ENCODE measurements at regions not wholly inside any gene's neighbourhood (a gene's known extent, or its start where the extent isn't known, plus 50 kb on each side); places are given as distances from the start of the nearest gene placed in this dataset.

DNA sequence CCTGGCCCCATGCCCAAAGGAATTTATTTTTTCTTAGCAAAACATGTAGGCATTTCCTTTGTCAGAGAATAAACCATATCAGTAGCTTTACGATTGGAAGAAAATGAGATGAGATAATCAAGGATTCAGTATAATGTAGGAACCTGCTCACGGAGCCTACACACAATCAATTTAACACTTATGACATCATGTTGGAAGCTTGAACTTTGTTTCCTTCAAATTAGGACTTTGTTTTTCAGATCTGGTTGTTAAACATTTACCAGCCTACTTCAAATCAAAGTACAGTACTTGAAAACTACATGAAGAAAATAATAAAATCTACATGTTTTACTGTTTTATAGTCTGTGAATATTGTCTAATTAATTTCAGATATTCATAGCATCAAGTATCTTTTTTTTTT, 639.0 kb upstream of the ATXN8OS start:
- Histone ChIP-seq H4K20me1 (ENCODE audit: insufficient read depth, low read length) (no peaks in the 10 kb centered on the region), H3K4me3 (ENCODE audit: insufficient read depth, low read depth, low read length) (no peak overlapping the region), H3K27ac (ENCODE audit: low read depth, low read length) (no peak overlapping the region), H3K4me2 (ENCODE audit: low read length) (no peak overlapping the region), H3K36me3 (ENCODE audit: insufficient read depth, low read length) (no peaks in the 10 kb centered on the region), H3K27me3 (ENCODE audit: insufficient read depth, low read length) (no peaks in the 10 kb centered on the region), H3K4me1 (ENCODE audit: insufficient read depth, low read length) (no peaks in the 10 kb centered on the region), H2AFZ (ENCODE audit: low read depth, low read length) (no peak overlapping the region), H3K79me2 (ENCODE audit: insufficient read depth, low read length) (no peaks in the 10 kb centered on the region), H3K9me3 (ENCODE audit: insufficient read depth, low read depth, low read length) (no peaks in the 10 kb centered on the region), H3K9ac (ENCODE audit: low read length) (no peak overlapping the region)
- Mint-ChIP-seq H3K4me1 (ENCODE audit: low read depth, unreplicated experiment) (no peaks in the 10 kb centered on the region), H3K27me3 (ENCODE audit: low read depth, unreplicated experiment) (no peaks in the 10 kb centered on the region), H3K4me3 (ENCODE audit: unreplicated experiment) (no peak overlapping the region), H3K27ac (ENCODE audit: unreplicated experiment) (no peak overlapping the region), H3K9me3 (ENCODE audit: unreplicated experiment) (no peaks in the 10 kb centered on the region), H3K36me3 (ENCODE audit: low read depth, unreplicated experiment) (no peaks in the 10 kb centered on the region)
- DNase-seq (ENCODE audit: low read depth), result no peak
- no peak for FAIRE-seq
- TF ChIP-seq EZH2 (IDR thresholded peaks at IDR 0.05; ENCODE audit: insufficient read depth, low read length), result no peak
- TF ChIP-seq, protein P1, sequence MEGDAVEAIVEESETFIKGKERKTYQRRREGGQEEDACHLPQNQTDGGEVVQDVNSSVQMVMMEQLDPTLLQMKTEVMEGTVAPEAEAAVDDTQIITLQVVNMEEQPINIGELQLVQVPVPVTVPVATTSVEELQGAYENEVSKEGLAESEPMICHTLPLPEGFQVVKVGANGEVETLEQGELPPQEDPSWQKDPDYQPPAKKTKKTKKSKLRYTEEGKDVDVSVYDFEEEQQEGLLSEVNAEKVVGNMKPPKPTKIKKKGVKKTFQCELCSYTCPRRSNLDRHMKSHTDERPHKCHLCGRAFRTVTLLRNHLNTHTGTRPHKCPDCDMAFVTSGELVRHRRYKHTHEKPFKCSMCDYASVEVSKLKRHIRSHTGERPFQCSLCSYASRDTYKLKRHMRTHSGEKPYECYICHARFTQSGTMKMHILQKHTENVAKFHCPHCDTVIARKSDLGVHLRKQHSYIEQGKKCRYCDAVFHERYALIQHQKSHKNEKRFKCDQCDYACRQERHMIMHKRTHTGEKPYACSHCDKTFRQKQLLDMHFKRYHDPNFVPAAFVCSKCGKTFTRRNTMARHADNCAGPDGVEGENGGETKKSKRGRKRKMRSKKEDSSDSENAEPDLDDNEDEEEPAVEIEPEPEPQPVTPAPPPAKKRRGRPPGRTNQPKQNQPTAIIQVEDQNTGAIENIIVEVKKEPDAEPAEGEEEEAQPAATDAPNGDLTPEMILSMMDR (IDR thresholded peaks at IDR 0.05; ENCODE audit: insufficient read depth, low read depth, low read length), result no peak

DNA sequence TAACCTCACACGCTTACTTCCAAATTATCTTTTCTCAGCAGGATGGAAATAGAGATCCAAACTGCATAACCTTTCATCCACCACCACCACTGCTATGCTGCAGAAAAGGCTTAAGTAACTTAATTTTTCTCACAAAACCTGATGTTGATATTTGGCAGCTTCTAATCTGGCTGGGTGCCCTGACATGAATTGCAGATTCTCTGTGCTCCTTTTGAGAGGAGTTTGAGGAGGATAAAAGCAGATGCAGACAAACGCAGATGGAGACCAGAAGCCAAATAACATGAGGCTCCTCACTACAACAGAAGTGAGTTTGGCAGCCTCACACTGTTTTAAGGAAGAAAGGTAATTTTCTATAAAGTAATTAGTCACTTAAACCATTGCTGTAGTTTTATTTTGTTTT, 646.2 kb upstream of the ATXN8OS start:
- Histone ChIP-seq H3K4me2 (ENCODE audit: low read length) (no peak overlapping the region), H2AFZ (ENCODE audit: low read depth, low read length) (no peak overlapping the region), H3K27ac (ENCODE audit: low read depth, low read length) (no peak overlapping the region), H4K20me1 (ENCODE audit: insufficient read depth, low read length) (no peaks in the 10 kb centered on the region), H3K9me3 (ENCODE audit: insufficient read depth, low read depth, low read length) (no peaks in the 10 kb centered on the region), H3K9ac (ENCODE audit: low read length) (no peak overlapping the region), H3K4me1 (ENCODE audit: insufficient read depth, low read length) (no peaks in the 10 kb centered on the region), H3K36me3 (ENCODE audit: insufficient read depth, low read length) (no peaks in the 10 kb centered on the region), H3K27me3 (ENCODE audit: insufficient read depth, low read length) (no peaks in the 10 kb centered on the region), H3K79me2 (ENCODE audit: insufficient read depth, low read length) (no peaks in the 10 kb centered on the region), H3K4me3 (ENCODE audit: insufficient read depth, low read depth, low read length) (no peak overlapping the region)
- FAIRE-seq (no peak), DNase-seq (ENCODE audit: low read depth) (no peak)
- Mint-ChIP-seq H3K4me1 (ENCODE audit: low read depth, unreplicated experiment) (no peaks in the 10 kb centered on the region), H3K4me3 (ENCODE audit: unreplicated experiment) (no peak overlapping the region), H3K9me3 (ENCODE audit: unreplicated experiment) (no peaks in the 10 kb centered on the region), H3K27me3 (ENCODE audit: low read depth, unreplicated experiment) (no peaks in the 10 kb centered on the region), H3K27ac (ENCODE audit: unreplicated experiment) (no peak overlapping the region), H3K36me3 (ENCODE audit: low read depth, unreplicated experiment) (no peaks in the 10 kb centered on the region)
- no peak for TF ChIP-seq EZH2 (IDR thresholded peaks at IDR 0.05; ENCODE audit: insufficient read depth, low read length)
- TF ChIP-seq, protein P1 (IDR thresholded peaks at IDR 0.05; ENCODE audit: insufficient read depth, low read depth, low read length), result no peak

DNA sequence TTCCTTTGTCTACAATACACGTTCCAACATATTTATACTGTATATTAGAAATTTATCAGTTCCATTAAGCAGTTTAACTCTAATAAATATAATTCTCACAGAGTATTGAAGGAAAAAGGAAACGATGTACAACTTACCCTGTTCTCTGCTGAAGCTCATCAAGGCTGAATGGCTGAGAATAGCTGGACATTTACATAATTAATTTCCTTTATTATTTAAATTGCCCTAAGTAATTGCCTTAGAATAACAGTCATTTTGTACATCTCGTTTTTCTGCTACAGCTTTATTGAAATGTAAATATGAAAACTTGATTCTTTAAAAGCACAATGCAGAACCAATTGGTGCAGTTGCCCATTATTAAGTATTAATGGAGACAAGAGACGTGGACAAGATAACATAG, 648.3 kb upstream of the ATXN8OS start:
- TF ChIP-seq EZH2 (IDR thresholded peaks at IDR 0.05; ENCODE audit: insufficient read depth, low read length), result no peak
- TF ChIP-seq, protein P1 (IDR thresholded peaks at IDR 0.05; ENCODE audit: insufficient read depth, low read depth, low read length), result no peak
- no peak overlapping the region for H3K4me3 ChIP-seq (ENCODE audit: insufficient read depth, low read depth, low read length)
- H3K36me3 ChIP-seq (ENCODE audit: insufficient read depth, low read length), result no peaks in the 10 kb centered on the region
- no peaks in the 10 kb centered on the region for H3K4me1 ChIP-seq (ENCODE audit: insufficient read depth, low read length)
- DNase-seq (ENCODE audit: low read depth), result no peak
- Mint-ChIP-seq H3K36me3 (ENCODE audit: low read depth, unreplicated experiment) (no peaks in the 10 kb centered on the region), H3K4me3 (ENCODE audit: unreplicated experiment) (no peak overlapping the region), H3K27me3 (ENCODE audit: low read depth, unreplicated experiment) (no peaks in the 10 kb centered on the region), H3K27ac (ENCODE audit: unreplicated experiment) (no peak overlapping the region), H3K4me1 (ENCODE audit: low read depth, unreplicated experiment) (no peaks in the 10 kb centered on the region), H3K9me3 (ENCODE audit: unreplicated experiment) (no peaks in the 10 kb centered on the region)
- H2AFZ ChIP-seq (ENCODE audit: low read depth, low read length), result no peak overlapping the region
- H3K27ac ChIP-seq (ENCODE audit: low read depth, low read length), result no peak overlapping the region
- no peak for FAIRE-seq
- no peak overlapping the region for H3K4me2 ChIP-seq (ENCODE audit: low read length)
- no peak overlapping the region for H3K9ac ChIP-seq (ENCODE audit: low read length)
- no peaks in the 10 kb centered on the region for H3K27me3 ChIP-seq (ENCODE audit: insufficient read depth, low read length)
- no peaks in the 10 kb centered on the region for H3K79me2 ChIP-seq (ENCODE audit: insufficient read depth, low read length)
- H4K20me1 ChIP-seq (ENCODE audit: insufficient read depth, low read length), result no peaks in the 10 kb centered on the region
- H3K9me3 ChIP-seq (ENCODE audit: insufficient read depth, low read depth, low read length), result no peaks in the 10 kb centered on the region
